WTC11 (cell line): ENCODE measurements at regions not wholly inside any gene's neighbourhood (a gene's known extent, or its start where the extent isn't known, plus 50 kb on each side); places are given as distances from the start of the nearest gene placed in this dataset.

Experiments
- CBFB ChIP-seq: sonication (generic); formaldehyde crosslinking; IDR thresholded peaks from 2 replicates; pipeline ENCODE4 v1.8.1; 2022; ENCODE audit warnings: mild to moderate bottlenecking, low read depth, missing genetic modification reagents
- E2F4 ChIP-seq: sonication (generic); formaldehyde crosslinking; IDR thresholded peaks from 2 replicates; pipeline ENCODE4 v1.8.1; 2022; ENCODE audit warnings: low read depth, mild to moderate bottlenecking, moderate library complexity, missing genetic modification reagents, borderline replicate concordance
- GABPB1 ChIP-seq: sonication (generic); formaldehyde crosslinking; IDR thresholded peaks from 2 replicates; pipeline ENCODE4 v1.8.1; 2023; ENCODE audit warnings: mild to moderate bottlenecking, missing genetic modification reagents
- IRF1 ChIP-seq: sonication (generic); formaldehyde crosslinking; IDR thresholded peaks from 2 replicates; pipeline ENCODE4 v1.8.0; 2023; ENCODE audit warnings: missing genetic modification reagents
- MXD4 ChIP-seq: fragments of 250-450 bp; sonication (Bioruptor Pico); IDR thresholded peaks from 2 replicates; pipeline ENCODE4 v1.8.0; 2021; ENCODE audit warnings: mild to moderate bottlenecking, moderate library complexity, borderline replicate concordance
- MYBL2 ChIP-seq: sonication (generic); formaldehyde crosslinking; IDR thresholded peaks from 2 replicates; pipeline ENCODE4 v1.8.1; 2023; ENCODE audit warnings: mild to moderate bottlenecking, moderate library complexity, missing genetic modification reagents
- NR2C2 ChIP-seq: sonication (generic); formaldehyde crosslinking; IDR thresholded peaks from 2 replicates; pipeline ENCODE4 v1.8.0; 2022; ENCODE audit warnings: mild to moderate bottlenecking, missing genetic modification reagents
- PRRX2 ChIP-seq: fragments of 250-450 bp; sonication (Bioruptor Pico); IDR thresholded peaks from 2 replicates; pipeline ENCODE4 v1.8.0; 2021; ENCODE audit warnings: mild to moderate bottlenecking
- STAT6 ChIP-seq: sonication (generic); formaldehyde crosslinking; conservative IDR thresholded peaks from 2 replicates; pipeline ENCODE4 v1.8.1; 2023; ENCODE audit warnings: mild to moderate bottlenecking, low read depth, missing genetic modification reagents, moderate library complexity
- TEAD4 ChIP-seq: sonication (generic); formaldehyde crosslinking; IDR thresholded peaks from 2 replicates; pipeline ENCODE4 v1.8.0; 2022; ENCODE audit warnings: mild to moderate bottlenecking, missing genetic modification reagents
- TP53 ChIP-seq: sonication (generic); formaldehyde crosslinking; IDR thresholded peaks from 2 replicates; pipeline ENCODE4 v1.8.1; 2023; ENCODE audit warnings: mild to moderate bottlenecking, missing genetic modification reagents
- ZNF138 ChIP-seq: sonication (generic); formaldehyde crosslinking; conservative IDR thresholded peaks from 2 replicates; pipeline ENCODE4 v1.8.1; 2022; ENCODE audit warnings: mild to moderate bottlenecking, moderate library complexity, missing genetic modification reagents
- ZNF263 ChIP-seq: sonication (generic); formaldehyde crosslinking; IDR thresholded peaks from 2 replicates; pipeline ENCODE4 v1.8.1; 2022; ENCODE audit warnings: low read depth, mild to moderate bottlenecking, moderate library complexity, missing genetic modification reagents
- ZNF281 ChIP-seq: sonication (generic); formaldehyde crosslinking; IDR thresholded peaks from 2 replicates; pipeline ENCODE4 v1.8.0; 2023; ENCODE audit warnings: mild to moderate bottlenecking, missing genetic modification reagents
- ZNF317 ChIP-seq: sonication (generic); formaldehyde crosslinking; IDR thresholded peaks from 2 replicates; pipeline ENCODE4 v1.8.1; 2023; ENCODE audit warnings: low read depth, mild to moderate bottlenecking, moderate library complexity, missing genetic modification reagents, borderline replicate concordance
- ZNF671 ChIP-seq: fragments of 250-450 bp; sonication (Bioruptor Pico); IDR thresholded peaks from 2 replicates; pipeline ENCODE4 v1.8.0; 2021; ENCODE audit warnings: mild to moderate bottlenecking
- TF ChIP-seq, protein P1 (sequence below): sonication (generic); formaldehyde crosslinking; IDR thresholded peaks from 2 replicates; pipeline ENCODE4 v1.8.1; 2023; ENCODE audit warnings: mild to moderate bottlenecking, missing genetic modification reagents
- TF ChIP-seq, protein P2 (sequence below): sonication (generic); formaldehyde crosslinking; IDR thresholded peaks from 2 replicates; pipeline ENCODE4 v1.8.0; 2022; ENCODE audit warnings: mild to moderate bottlenecking, missing genetic modification reagents
- TF ChIP-seq, protein P3 (sequence below): fragments of 250-450 bp; sonication (Bioruptor Pico); IDR thresholded peaks from 2 replicates; pipeline ENCODE4 v1.9.0; 2021; ENCODE audit warnings: mild to moderate bottlenecking, borderline replicate concordance
- TF ChIP-seq, protein P4 (sequence below): sonication (generic); formaldehyde crosslinking; IDR thresholded peaks from 2 replicates; pipeline ENCODE4 v1.8.0; 2022; ENCODE audit warnings: mild to moderate bottlenecking, missing genetic modification reagents

- no peak for TF ChIP-seq NR2C2
- no peak for TF ChIP-seq STAT6 (CRISPR knock-in tag)
- TF ChIP-seq, protein P1, sequence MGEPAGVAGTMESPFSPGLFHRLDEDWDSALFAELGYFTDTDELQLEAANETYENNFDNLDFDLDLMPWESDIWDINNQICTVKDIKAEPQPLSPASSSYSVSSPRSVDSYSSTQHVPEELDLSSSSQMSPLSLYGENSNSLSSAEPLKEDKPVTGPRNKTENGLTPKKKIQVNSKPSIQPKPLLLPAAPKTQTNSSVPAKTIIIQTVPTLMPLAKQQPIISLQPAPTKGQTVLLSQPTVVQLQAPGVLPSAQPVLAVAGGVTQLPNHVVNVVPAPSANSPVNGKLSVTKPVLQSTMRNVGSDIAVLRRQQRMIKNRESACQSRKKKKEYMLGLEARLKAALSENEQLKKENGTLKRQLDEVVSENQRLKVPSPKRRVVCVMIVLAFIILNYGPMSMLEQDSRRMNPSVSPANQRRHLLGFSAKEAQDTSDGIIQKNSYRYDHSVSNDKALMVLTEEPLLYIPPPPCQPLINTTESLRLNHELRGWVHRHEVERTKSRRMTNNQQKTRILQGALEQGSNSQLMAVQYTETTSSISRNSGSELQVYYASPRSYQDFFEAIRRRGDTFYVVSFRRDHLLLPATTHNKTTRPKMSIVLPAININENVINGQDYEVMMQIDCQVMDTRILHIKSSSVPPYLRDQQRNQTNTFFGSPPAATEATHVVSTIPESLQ (CRISPR knock-in tag) = no peak
- no peak for TF ChIP-seq ZNF671 (CRISPR knock-in tag)
- no peak for TF ChIP-seq MXD4 (CRISPR knock-in tag)
- TF ChIP-seq PRRX2 (CRISPR knock-in tag) = no peak
- TF ChIP-seq, protein P2, sequence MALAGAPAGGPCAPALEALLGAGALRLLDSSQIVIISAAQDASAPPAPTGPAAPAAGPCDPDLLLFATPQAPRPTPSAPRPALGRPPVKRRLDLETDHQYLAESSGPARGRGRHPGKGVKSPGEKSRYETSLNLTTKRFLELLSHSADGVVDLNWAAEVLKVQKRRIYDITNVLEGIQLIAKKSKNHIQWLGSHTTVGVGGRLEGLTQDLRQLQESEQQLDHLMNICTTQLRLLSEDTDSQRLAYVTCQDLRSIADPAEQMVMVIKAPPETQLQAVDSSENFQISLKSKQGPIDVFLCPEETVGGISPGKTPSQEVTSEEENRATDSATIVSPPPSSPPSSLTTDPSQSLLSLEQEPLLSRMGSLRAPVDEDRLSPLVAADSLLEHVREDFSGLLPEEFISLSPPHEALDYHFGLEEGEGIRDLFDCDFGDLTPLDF (CRISPR knock-in tag) = no peak
- TF ChIP-seq, protein P3, sequence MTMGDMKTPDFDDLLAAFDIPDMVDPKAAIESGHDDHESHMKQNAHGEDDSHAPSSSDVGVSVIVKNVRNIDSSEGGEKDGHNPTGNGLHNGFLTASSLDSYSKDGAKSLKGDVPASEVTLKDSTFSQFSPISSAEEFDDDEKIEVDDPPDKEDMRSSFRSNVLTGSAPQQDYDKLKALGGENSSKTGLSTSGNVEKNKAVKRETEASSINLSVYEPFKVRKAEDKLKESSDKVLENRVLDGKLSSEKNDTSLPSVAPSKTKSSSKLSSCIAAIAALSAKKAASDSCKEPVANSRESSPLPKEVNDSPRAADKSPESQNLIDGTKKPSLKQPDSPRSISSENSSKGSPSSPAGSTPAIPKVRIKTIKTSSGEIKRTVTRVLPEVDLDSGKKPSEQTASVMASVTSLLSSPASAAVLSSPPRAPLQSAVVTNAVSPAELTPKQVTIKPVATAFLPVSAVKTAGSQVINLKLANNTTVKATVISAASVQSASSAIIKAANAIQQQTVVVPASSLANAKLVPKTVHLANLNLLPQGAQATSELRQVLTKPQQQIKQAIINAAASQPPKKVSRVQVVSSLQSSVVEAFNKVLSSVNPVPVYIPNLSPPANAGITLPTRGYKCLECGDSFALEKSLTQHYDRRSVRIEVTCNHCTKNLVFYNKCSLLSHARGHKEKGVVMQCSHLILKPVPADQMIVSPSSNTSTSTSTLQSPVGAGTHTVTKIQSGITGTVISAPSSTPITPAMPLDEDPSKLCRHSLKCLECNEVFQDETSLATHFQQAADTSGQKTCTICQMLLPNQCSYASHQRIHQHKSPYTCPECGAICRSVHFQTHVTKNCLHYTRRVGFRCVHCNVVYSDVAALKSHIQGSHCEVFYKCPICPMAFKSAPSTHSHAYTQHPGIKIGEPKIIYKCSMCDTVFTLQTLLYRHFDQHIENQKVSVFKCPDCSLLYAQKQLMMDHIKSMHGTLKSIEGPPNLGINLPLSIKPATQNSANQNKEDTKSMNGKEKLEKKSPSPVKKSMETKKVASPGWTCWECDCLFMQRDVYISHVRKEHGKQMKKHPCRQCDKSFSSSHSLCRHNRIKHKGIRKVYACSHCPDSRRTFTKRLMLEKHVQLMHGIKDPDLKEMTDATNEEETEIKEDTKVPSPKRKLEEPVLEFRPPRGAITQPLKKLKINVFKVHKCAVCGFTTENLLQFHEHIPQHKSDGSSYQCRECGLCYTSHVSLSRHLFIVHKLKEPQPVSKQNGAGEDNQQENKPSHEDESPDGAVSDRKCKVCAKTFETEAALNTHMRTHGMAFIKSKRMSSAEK (CRISPR knock-in tag) = no peak
- no peak for TF ChIP-seq TP53 (CRISPR knock-in tag)
- TF ChIP-seq CBFB (CRISPR knock-in tag) = no peak
- no peak for TF ChIP-seq IRF1 (CRISPR knock-in tag)
- no peak for TF ChIP-seq ZNF263 (CRISPR knock-in tag)
- TF ChIP-seq GABPB1 = no peak
- TF ChIP-seq MYBL2 (CRISPR knock-in tag) = no peak
- TF ChIP-seq TEAD4 (CRISPR knock-in tag) = no peak
- no peak for TF ChIP-seq E2F4 (CRISPR knock-in tag)
- TF ChIP-seq, protein P4, sequence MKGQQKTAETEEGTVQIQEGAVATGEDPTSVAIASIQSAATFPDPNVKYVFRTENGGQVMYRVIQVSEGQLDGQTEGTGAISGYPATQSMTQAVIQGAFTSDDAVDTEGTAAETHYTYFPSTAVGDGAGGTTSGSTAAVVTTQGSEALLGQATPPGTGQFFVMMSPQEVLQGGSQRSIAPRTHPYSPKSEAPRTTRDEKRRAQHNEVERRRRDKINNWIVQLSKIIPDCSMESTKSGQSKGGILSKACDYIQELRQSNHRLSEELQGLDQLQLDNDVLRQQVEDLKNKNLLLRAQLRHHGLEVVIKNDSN (CRISPR knock-in tag) = no peak
- TF ChIP-seq ZNF281 (CRISPR knock-in tag) = 0 out of 2 replicates have a peak, but pooled peaks have one; percentile 31
- no peak for TF ChIP-seq ZNF317
- no peak for TF ChIP-seq ZNF138 (CRISPR knock-in tag)
Measured at GRCh38 chr1:208781391-208782045, 537.3 kb upstream of the PLXNA2 start (continued).
